ENCODE measurements at regions not wholly inside any gene's neighbourhood (a gene's known extent, or its start where the extent isn't known, plus 50 kb on each side); places are given as distances from the start of the nearest gene placed in this dataset.

DNA sequence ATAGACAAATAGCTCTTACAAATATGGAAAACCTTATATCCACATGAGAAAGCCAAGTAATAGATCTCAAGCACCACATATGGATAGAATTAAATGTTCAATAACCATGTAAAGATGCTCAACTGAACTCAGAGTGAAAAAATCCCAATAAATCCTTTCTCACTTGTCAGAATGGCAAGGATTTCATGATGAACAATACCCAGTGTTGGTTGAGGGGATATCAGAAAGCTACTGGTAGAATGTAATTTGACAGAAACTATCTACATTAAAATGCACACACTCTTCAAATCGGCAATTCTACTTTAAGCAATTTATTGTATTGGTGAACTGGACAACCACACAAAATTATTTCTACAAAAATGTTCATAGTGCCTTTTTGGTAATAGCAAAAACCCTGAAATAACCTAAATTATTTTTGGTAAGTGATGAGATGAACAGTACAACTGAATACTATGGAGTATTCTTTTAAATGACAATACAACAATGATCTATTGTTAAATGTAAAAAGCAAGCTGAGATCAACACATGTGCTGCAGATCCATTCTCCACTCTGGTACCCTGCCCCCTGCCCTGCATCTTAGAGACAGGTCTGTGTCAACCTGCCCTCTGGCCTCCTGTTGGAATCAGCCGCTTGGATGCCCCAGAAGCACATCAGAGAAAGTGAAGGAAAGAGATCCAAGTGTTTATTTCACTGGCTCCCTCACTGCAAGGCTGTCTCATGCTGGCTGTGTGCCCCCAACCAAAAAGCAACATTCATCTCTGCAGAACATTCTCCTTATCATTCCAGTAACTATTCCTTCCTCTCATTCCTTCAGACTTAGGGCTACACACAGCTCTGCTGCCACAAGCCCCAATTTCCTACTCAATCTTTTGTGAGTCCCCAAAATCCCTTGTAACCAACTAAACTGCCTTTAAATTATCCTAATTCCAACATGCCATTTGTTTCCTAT, 442.5 kb downstream of the LRATD1 start:
- Mint-ChIP-seq H3K27me3 (ENCODE audit: unreplicated experiment) (peaks cover 2% of the 10 kb centered on the region), H3K36me3 (ENCODE audit: unreplicated experiment) (no peaks in the 10 kb centered on the region), H3K4me3 (ENCODE audit: unreplicated experiment) (no peak overlapping the region), H3K27ac (ENCODE audit: unreplicated experiment) (no peak overlapping the region), H3K9me3 (ENCODE audit: unreplicated experiment) (peaks cover 1% of the 10 kb centered on the region), H3K4me1 (ENCODE audit: low read depth, unreplicated experiment) (no peaks in the 10 kb centered on the region)
- no peak for DNase-seq
- no peak for TF ChIP-seq CTCF (IDR thresholded peaks at IDR 0.05; ENCODE audit: partially characterized antibody, unreplicated experiment)

- H3K9me3 Mint-ChIP-seq (ENCODE audit: unreplicated experiment): peaks cover 1% of the 10 kb centered on the region
- H3K27me3 Mint-ChIP-seq (ENCODE audit: unreplicated experiment): no peaks in the 10 kb centered on the region
- no peaks in the 10 kb centered on the region for H3K36me3 Mint-ChIP-seq (ENCODE audit: unreplicated experiment)
- H3K27ac Mint-ChIP-seq (ENCODE audit: unreplicated experiment): no peak overlapping the region
- TF ChIP-seq CTCF (IDR thresholded peaks at IDR 0.05; ENCODE audit: partially characterized antibody, unreplicated experiment): no peak
- no peak overlapping the region for H3K4me3 Mint-ChIP-seq (ENCODE audit: unreplicated experiment)
- H3K4me1 Mint-ChIP-seq (ENCODE audit: low read depth, unreplicated experiment): no peaks in the 10 kb centered on the region
- DNase-seq: no peak
Measured at GRCh38 chr2:15076668-15077067, 444.2 kb downstream of the LRATD1 start.

- H3K36me3 Mint-ChIP-seq (ENCODE audit: unreplicated experiment): no peaks in the 10 kb centered on the region
- no peak for TF ChIP-seq CTCF (IDR thresholded peaks at IDR 0.05; ENCODE audit: partially characterized antibody, unreplicated experiment)
- no peaks in the 10 kb centered on the region for H3K4me1 Mint-ChIP-seq (ENCODE audit: low read depth, unreplicated experiment)
- H3K9me3 Mint-ChIP-seq (ENCODE audit: unreplicated experiment): no peaks in the 10 kb centered on the region
- H3K27me3 Mint-ChIP-seq (ENCODE audit: unreplicated experiment): no peaks in the 10 kb centered on the region
- no peak for DNase-seq
- H3K4me3 Mint-ChIP-seq (ENCODE audit: unreplicated experiment): no peak overlapping the region
- H3K27ac Mint-ChIP-seq (ENCODE audit: unreplicated experiment): no peak overlapping the region
Measured at GRCh38 chr2:15081356-15081755, 448.8 kb downstream of the LRATD1 start.

- H3K27ac Mint-ChIP-seq (ENCODE audit: unreplicated experiment): no peak overlapping the region
- no peaks in the 10 kb centered on the region for H3K9me3 Mint-ChIP-seq (ENCODE audit: unreplicated experiment)
- DNase-seq: no peak
- H3K36me3 Mint-ChIP-seq (ENCODE audit: unreplicated experiment): no peaks in the 10 kb centered on the region
- TF ChIP-seq CTCF (IDR thresholded peaks at IDR 0.05; ENCODE audit: partially characterized antibody, unreplicated experiment): no peak
- no peaks in the 10 kb centered on the region for H3K27me3 Mint-ChIP-seq (ENCODE audit: unreplicated experiment)
- H3K4me1 Mint-ChIP-seq (ENCODE audit: low read depth, unreplicated experiment): no peaks in the 10 kb centered on the region
- H3K4me3 Mint-ChIP-seq (ENCODE audit: unreplicated experiment): no peak overlapping the region
Measured at GRCh38 chr2:15082105-15083058, 449.9 kb downstream of the LRATD1 start.
